ENCODE measurements at regions not wholly inside any gene's neighbourhood (a gene's known extent, or its start where the extent isn't known, plus 50 kb on each side); places are given as distances from the start of the nearest gene placed in this dataset.

DNA sequence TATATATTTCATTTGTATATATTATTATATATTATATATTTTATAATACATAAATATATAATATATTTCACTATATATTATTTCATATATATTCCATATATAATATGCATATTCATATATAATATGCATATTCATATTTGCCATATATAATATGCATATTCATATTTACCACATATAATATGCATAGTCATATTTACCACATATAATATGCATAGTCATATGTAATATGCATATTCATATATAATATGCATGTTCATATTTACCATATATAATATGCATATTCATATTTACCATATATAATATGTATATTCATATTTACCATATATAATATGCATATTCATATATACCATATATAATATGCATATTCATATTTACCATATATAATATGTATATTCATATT is 51.2 kb upstream of the GATA2 start:
- TF ChIP-seq POLR2A (IDR thresholded peaks at IDR 0.05; ENCODE audit: low read length) (no peak), GATA1 (IDR thresholded peaks at IDR 0.05; ENCODE audit: low read depth, low read length) (no peak)
